Endothelial cell of umbilical vein (primary cell): ENCODE measurements at regions not wholly inside any gene's neighbourhood (a gene's known extent, or its start where the extent isn't known, plus 50 kb on each side); places are given as distances from the start of the nearest gene placed in this dataset.

Experiments
- BruUV-seq: library from RNA; stranded (reverse); fragments of 400-500 nt; replicated peaks from 2 replicates; lab custom pipeline; 2021; lab: Mats Ljungman, UMichigan
- CTCF ChIA-PET: fragments of 300-600, 350-600 bp; sonication (Branson Sonifier 250); formaldehyde crosslinking; loops from one replicate; lab custom pipeline; 2021; ENCODE audit warnings: antibody characterized with exemption, inconsistent platforms; lab: Charles Lee
- POLR2A ChIA-PET: fragments of 300-600, 350-600 bp; sonication (Branson Sonifier 250); formaldehyde crosslinking; loops from one replicate; lab custom pipeline; 2021; ENCODE audit warnings: antibody characterized with exemption, inconsistent platforms; lab: Charles Lee
- DNase-seq: peaks from one replicate; pipeline ENCODE4 v3.0.0-alpha.2; 2011; ENCODE audit warnings: low read depth, low spot score
- FAIRE-seq: peaks from 2 replicates; lab custom pipeline; 2011; peaks lifted over from hg19 to GRCh38; lab: Jason Lieb, UNC
- H2AFZ ChIP-seq: 2 replicates; pipeline ENCODE4 v1.6.0; 2012; ENCODE audit warnings: low read depth, low read length, control low read depth, inconsistent platforms
- H3K27ac ChIP-seq: 2 replicates; pipeline ENCODE4 v1.5.1; 2011; ENCODE audit warnings: low read depth, mild to moderate bottlenecking, control low read depth, low read length, moderate library complexity; ENCODE audit not compliant: insufficient read depth
- H3K27me3 ChIP-seq, 2 experiments: 2 replicates each; pipeline versions ENCODE4 v1.6.0 to v1.6.1; 2011; ENCODE audit warnings: low read length in 2 of 2, mixed read lengths in 1 of 2; ENCODE audit not compliant: control insufficient read depth in 2 of 2, insufficient read depth in 2 of 2
- H3K36me3 ChIP-seq, 2 experiments: 2 replicates in 1 of 2; 3 replicates in 1 of 2; pipeline ENCODE4 v1.5.1; 2011; ENCODE audit warnings: low read length in 2 of 2, mild to moderate bottlenecking in 1 of 2, moderate library complexity in 1 of 2; ENCODE audit not compliant: control insufficient read depth in 2 of 2, insufficient read depth in 2 of 2; ENCODE audit errors: extremely low read depth in 1 of 2
- H3K4me1 ChIP-seq: 3 replicates; pipeline ENCODE4 v1.5.1; 2011; ENCODE audit warnings: mild to moderate bottlenecking, low read length; ENCODE audit not compliant: control insufficient read depth, insufficient read depth; ENCODE audit errors: extremely low read depth
- H3K4me2 ChIP-seq: 2 replicates; pipeline ENCODE4 v1.6.1; 2011; ENCODE audit warnings: low read length, control low read depth, mixed read lengths; ENCODE audit not compliant: insufficient read depth
- H3K4me3 ChIP-seq, 3 experiments: fragments of 200-600 bp in 1 of 3; sonication (generic), shearing (Covaris generic) in 1 of 3; replicated peaks in 1 of 3; 2 replicates each; pipeline ENCODE4 v1.5.1; 2011 to 2016; ENCODE audit warnings: control low read depth in 3 of 3, low read length in 3 of 3, mild to moderate bottlenecking in 2 of 3, inconsistent platforms in 1 of 3, low read depth in 1 of 3, moderate library complexity in 1 of 3; ENCODE audit not compliant: insufficient read depth in 1 of 3
- H3K79me2 ChIP-seq: 2 replicates; pipeline ENCODE4 v1.6.0; 2012; ENCODE audit warnings: low read length, inconsistent platforms; ENCODE audit not compliant: control insufficient read depth, insufficient read depth
- H3K9ac ChIP-seq: replicated peaks from 2 replicates; pipeline ENCODE3; 2011; ENCODE audit warnings: low read length, control low read depth; ENCODE audit not compliant: insufficient read depth; ENCODE audit errors: extremely low read depth
- H3K9me1 ChIP-seq: replicated peaks from 3 replicates; pipeline ENCODE4 v1.6.0; 2011; ENCODE audit warnings: mild to moderate bottlenecking, low read length; ENCODE audit not compliant: control insufficient read depth, insufficient read depth; ENCODE audit errors: extremely low read depth
- H3K9me3 ChIP-seq: replicated peaks from 2 replicates; pipeline ENCODE4 v1.5.1; 2012; ENCODE audit warnings: low read length, inconsistent platforms; ENCODE audit not compliant: control insufficient read depth, insufficient read depth
- H4K20me1 ChIP-seq: replicated peaks from 2 replicates; pipeline ENCODE3; 2011; ENCODE audit warnings: mild to moderate bottlenecking, low read length; ENCODE audit not compliant: control insufficient read depth, insufficient read depth; ENCODE audit errors: extremely low read depth
- EZH2 ChIP-seq: IDR thresholded peaks from 2 replicates; pipeline ENCODE4 v1.6.1; 2012; ENCODE audit warnings: borderline replicate concordance, low read depth, mild to moderate bottlenecking, moderate library complexity, low read length, inconsistent platforms; ENCODE audit not compliant: severe bottlenecking
- FOS ChIP-seq: IDR thresholded peaks from 2 replicates; pipeline ENCODE4 v1.6.1; 2011; ENCODE audit warnings: mild to moderate bottlenecking, low read length, moderate library complexity, borderline replicate concordance; ENCODE audit not compliant: insufficient read depth
- GATA2 ChIP-seq: IDR thresholded peaks from 2 replicates; pipeline ENCODE4 v1.7.0; 2011; ENCODE audit warnings: low read depth, mild to moderate bottlenecking, moderate library complexity, mixed read lengths, low read length; ENCODE audit not compliant: insufficient read length, insufficient read depth
- JUN ChIP-seq: IDR thresholded peaks from 2 replicates; pipeline ENCODE4 v1.6.1; 2011; ENCODE audit warnings: borderline replicate concordance, low read depth; ENCODE audit not compliant: insufficient read length, insufficient read depth
- MAX ChIP-seq: IDR thresholded peaks from 2 replicates; pipeline ENCODE4 v1.6.1; 2011; ENCODE audit not compliant: insufficient read depth, insufficient read length
- MYC ChIP-seq: IDR thresholded peaks from one replicate; pipeline ENCODE4 v1.6.1; 2011; ENCODE audit warnings: mild to moderate bottlenecking, low read depth, low read length
- POLR2A ChIP-seq: IDR thresholded peaks from 2 replicates; pipeline ENCODE4 v1.6.1; 2012; ENCODE audit warnings: low read depth, mild to moderate bottlenecking, control low read depth, low read length
- POLR2AphosphoS5 ChIP-seq: IDR thresholded peaks from 2 replicates; pipeline ENCODE4 v1.6.1; 2012; ENCODE audit warnings: low read depth, mild to moderate bottlenecking, control low read depth, low read length, moderate library complexity; ENCODE audit not compliant: insufficient read depth
- dilution Hi-C: fragments of 300-500 bp; cut with MboI; formaldehyde crosslinking; loops from one replicate; pipeline ENCODE4 v1.15.0; 2019; ENCODE audit warnings: low sequenced_read_pairs; ENCODE audit not compliant: extremely low pct_ligation_motif_present
- intact Hi-C: fragments of 100-400 bp; cut with micrococcal nuclease; formaldehyde crosslinking; loops from one replicate; pipeline ENCODE4 v1.10.0; 2022
- TF ChIP-seq, protein P1 (sequence below), 2 donors: IDR thresholded peaks; 1 replicate in 1 of 2; 2 replicates in 1 of 2; pipeline ENCODE4 v1.5.1; 2011; ENCODE audit warnings: low read length in 2 of 2, mild to moderate bottlenecking in 2 of 2, moderate library complexity in 2 of 2, control low read depth in 1 of 2, inconsistent platforms in 1 of 2, low read depth in 1 of 2; ENCODE audit not compliant: insufficient read depth in 1 of 2; ENCODE audit errors: extremely low read depth in 1 of 2

- Histone ChIP-seq H3K4me3 (no peak overlapping the region), H3K4me2 (no peak overlapping the region), H3K9me1 (no peaks in the 10 kb centered on the region), H2AFZ (no peak overlapping the region), H3K9me3 (no peaks in the 10 kb centered on the region), H3K27me3 (no peaks in the 10 kb centered on the region), H4K20me1 (no peaks in the 10 kb centered on the region), H3K27ac (no peak overlapping the region), H3K4me1 (no peaks in the 10 kb centered on the region), H3K79me2 (no peaks in the 10 kb centered on the region), H3K9ac (no peak overlapping the region), H3K36me3 (no peaks in the 10 kb centered on the region)
- dilution Hi-C loops: no loop called here
- intact Hi-C loops: no loop called here
- DNase-seq: no peak
- POLR2A ChIA-PET: no interaction called here
- CTCF ChIA-PET: no interaction called here
- no peak for FAIRE-seq
- BruUV-seq: no TSS peak
- TF ChIP-seq GATA2 (no peak), MAX (no peak), POLR2A (no peak), MYC (no peak), EZH2 (no peak), JUN (no peak), POLR2AphosphoS5 (no peak), FOS (no peak)
- TF ChIP-seq, protein P1, sequence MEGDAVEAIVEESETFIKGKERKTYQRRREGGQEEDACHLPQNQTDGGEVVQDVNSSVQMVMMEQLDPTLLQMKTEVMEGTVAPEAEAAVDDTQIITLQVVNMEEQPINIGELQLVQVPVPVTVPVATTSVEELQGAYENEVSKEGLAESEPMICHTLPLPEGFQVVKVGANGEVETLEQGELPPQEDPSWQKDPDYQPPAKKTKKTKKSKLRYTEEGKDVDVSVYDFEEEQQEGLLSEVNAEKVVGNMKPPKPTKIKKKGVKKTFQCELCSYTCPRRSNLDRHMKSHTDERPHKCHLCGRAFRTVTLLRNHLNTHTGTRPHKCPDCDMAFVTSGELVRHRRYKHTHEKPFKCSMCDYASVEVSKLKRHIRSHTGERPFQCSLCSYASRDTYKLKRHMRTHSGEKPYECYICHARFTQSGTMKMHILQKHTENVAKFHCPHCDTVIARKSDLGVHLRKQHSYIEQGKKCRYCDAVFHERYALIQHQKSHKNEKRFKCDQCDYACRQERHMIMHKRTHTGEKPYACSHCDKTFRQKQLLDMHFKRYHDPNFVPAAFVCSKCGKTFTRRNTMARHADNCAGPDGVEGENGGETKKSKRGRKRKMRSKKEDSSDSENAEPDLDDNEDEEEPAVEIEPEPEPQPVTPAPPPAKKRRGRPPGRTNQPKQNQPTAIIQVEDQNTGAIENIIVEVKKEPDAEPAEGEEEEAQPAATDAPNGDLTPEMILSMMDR (IDR thresholded peaks at IDR 0.05; ENCODE audit: extremely low read depth in 1 of 2, insufficient read depth in 1 of 2, low read depth in 1 of 2, low read length in 2 of 2): no peak
These were observed 313.8 kb upstream of the TEX13C start for GRCh38 chrX:125005863-125006262.
